Prostate gland (tissue), 2 donors: ENCODE measurements at regions not wholly inside any gene's neighbourhood (a gene's known extent, or its start where the extent isn't known, plus 50 kb on each side); places are given as distances from the start of the nearest gene placed in this dataset.

Experiments used
- DNase-seq: peaks from one replicate; pipeline ENCODE4 v3.0.0-alpha.2; 2019; ENCODE audit warnings: low spot score
- H3K27ac ChIP-seq, 2 donors: fragments of 200-600 bp; sonication (generic); 2 replicates each; pipeline ENCODE4 v1.5.1; 2017 to 2019
- H3K27me3 ChIP-seq: fragments of 200-600 bp; sonication (generic); replicated peaks from 2 replicates; pipeline ENCODE4 v1.5.1; 2019; ENCODE audit not compliant: insufficient read depth
- H3K36me3 ChIP-seq, 2 donors: fragments of 200-600 bp; sonication (generic); 1 replicate in 1 of 2; 2 replicates in 1 of 2; pipeline versions ENCODE4 v1.5.1 to v1.8.1; 2017 to 2019
- H3K4me1 ChIP-seq: fragments of 200-600 bp; sonication (generic); replicated peaks from 2 replicates; pipeline ENCODE4 v1.5.1; 2019
- H3K4me3 ChIP-seq, 2 donors: fragments of 200-600 bp; sonication (generic); 2 replicates each; pipeline ENCODE4 v1.5.1; 2017 to 2019
- H3K9me3 ChIP-seq: fragments of 200-600 bp; sonication (generic); 2 replicates; pipeline ENCODE4 v1.5.1; 2017
- CTCF ChIP-seq, 4 experiments: fragments of 200-600 bp in 2 of 4; fragments of 450-650 bp in 2 of 4; sonication (generic) in 2 of 4; IDR thresholded peaks; 1 replicate in 3 of 4; 2 replicates in 1 of 4; pipeline ENCODE4 v1.5.1; 2016 to 2019; ENCODE audit warnings: antibody characterized with exemption in 4 of 4, mild to moderate bottlenecking in 2 of 4, moderate library complexity in 2 of 4
- POLR2A ChIP-seq: fragments of 450-650 bp; IDR thresholded peaks from one replicate; pipeline ENCODE4 v1.6.1; 2016; ENCODE audit warnings: antibody characterized with exemption, mild to moderate bottlenecking
- POLR2AphosphoS5 ChIP-seq: sonication (generic); formaldehyde crosslinking; IDR thresholded peaks from one replicate; pipeline ENCODE4 v1.6.1; 2017; ENCODE audit warnings: antibody characterized with exemption
- WGBS: methylation state at CpG from one replicate; pipeline ENCODE4 v1.1.5; 2018; 5-methylcytosine and 5-hydroxymethylcytosine counted together
- intact Hi-C: fragments of 100-400 bp; cut with DNase I; formaldehyde crosslinking; loops from one replicate; pipeline ENCODE4 v1.14.2; 2022

GRCh38 chr16:52076332-52076731 is 470.6 kb downstream of the TOX3 start:
- H3K36me3 ChIP-seq = no peaks in the 10 kb centered on the region
- H3K27ac ChIP-seq = no peak overlapping the region
- no peaks in the 10 kb centered on the region for H3K4me1 ChIP-seq
- no peak for TF ChIP-seq POLR2A
- TF ChIP-seq CTCF (IDR thresholded peaks at IDR 0.05) = no peak
- no peak for TF ChIP-seq POLR2AphosphoS5
- H3K9me3 ChIP-seq = no peaks in the 10 kb centered on the region
- DNase-seq = no peak
- 85% methylated on average over 6 of the region's 6 CpGs for WGBS
- H3K27me3 ChIP-seq = no peaks in the 10 kb centered on the region
- H3K4me3 ChIP-seq = no peak overlapping the region
- intact Hi-C loops = no loop called here

- WGBS = 88% methylated on average over 3 of the region's 3 CpGs
- intact Hi-C loops = no loop called here
- Histone ChIP-seq H3K36me3 (no peaks in the 10 kb centered on the region), H3K9me3 (no peaks in the 10 kb centered on the region), H3K4me3 (no peak overlapping the region), H3K27me3 (no peaks in the 10 kb centered on the region), H3K4me1 (no peaks in the 10 kb centered on the region), H3K27ac (no peak overlapping the region)
- DNase-seq = no peak
- no peak for TF ChIP-seq POLR2AphosphoS5
- no peak for TF ChIP-seq POLR2A
- TF ChIP-seq CTCF (IDR thresholded peaks at IDR 0.05) = no peak
These were observed 472.8 kb downstream of the TOX3 start for GRCh38 chr16:52074133-52074532.

GRCh38 chr16:52073024-52073423 is 473.9 kb downstream of the TOX3 start:
- no peaks in the 10 kb centered on the region for H3K27me3 ChIP-seq
- no peak overlapping the region for H3K4me3 ChIP-seq
- H3K4me1 ChIP-seq = peaks cover 5% of the 10 kb centered on the region
- no peak overlapping the region for H3K27ac ChIP-seq
- no peaks in the 10 kb centered on the region for H3K36me3 ChIP-seq
- DNase-seq = no peak
- intact Hi-C loops = no loop called here
- 68% methylated on average over 3 of the region's 3 CpGs for WGBS
- H3K9me3 ChIP-seq = no peaks in the 10 kb centered on the region
- no peak for TF ChIP-seq POLR2A
- TF ChIP-seq CTCF (IDR thresholded peaks at IDR 0.05) = no peak
- no peak for TF ChIP-seq POLR2AphosphoS5

GRCh38 chr16:52071101-52071500 is 475.8 kb downstream of the TOX3 start:
- TF ChIP-seq CTCF (IDR thresholded peaks at IDR 0.05) (no peak), POLR2A (no peak)
- Histone ChIP-seq H3K9me3 (no peaks in the 10 kb centered on the region), H3K4me1 (peaks cover 5% of the 10 kb centered on the region), H3K4me3 (no peak overlapping the region), H3K36me3 (no peaks in the 10 kb centered on the region), H3K27ac (no peak overlapping the region), H3K27me3 (no peaks in the 10 kb centered on the region)
- WGBS = 89% methylated on average over 4 of the region's 4 CpGs
- intact Hi-C loops = no loop called here
- no peak for DNase-seq

- intact Hi-C loops = no loop called here
- DNase-seq = no peak
- peaks cover 5% of the 10 kb centered on the region for H3K4me1 ChIP-seq
- no peak overlapping the region for H3K27ac ChIP-seq
- no peaks in the 10 kb centered on the region for H3K36me3 ChIP-seq
- 91% methylated on average over 2 of the region's 2 CpGs for WGBS
- TF ChIP-seq POLR2AphosphoS5 (no peak), POLR2A (no peak), CTCF (IDR thresholded peaks at IDR 0.05) (no peak)
- no peaks in the 10 kb centered on the region for H3K9me3 ChIP-seq
- H3K4me3 ChIP-seq = no peak overlapping the region
- H3K27me3 ChIP-seq = no peaks in the 10 kb centered on the region
These were observed 476.4 kb downstream of the TOX3 start for GRCh38 chr16:52070341-52071057.
